ENCODE measurements at regions not wholly inside any gene's neighbourhood (a gene's known extent, or its start where the extent isn't known, plus 50 kb on each side); places are given as distances from the start of the nearest gene placed in this dataset.

DNA sequence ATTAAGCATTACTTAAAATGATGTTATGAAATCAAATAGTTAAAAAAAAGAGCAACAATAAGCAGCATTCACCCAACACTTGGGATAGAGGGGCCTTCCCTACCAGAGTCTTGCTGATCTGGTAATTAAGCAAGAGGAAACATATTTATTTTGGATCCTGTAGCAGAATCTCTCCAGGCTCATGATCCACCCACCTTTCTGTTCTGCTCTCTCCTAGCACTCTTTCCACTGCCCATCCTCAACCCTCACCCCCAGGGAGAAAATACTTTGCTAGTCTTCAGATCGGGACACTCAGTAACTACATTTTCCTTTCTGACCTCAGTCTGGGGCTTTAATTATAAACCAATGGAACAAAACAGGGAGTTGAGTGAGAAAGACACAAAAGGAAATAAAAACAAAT, 1541.9 kb downstream of the AACS start:
- Histone ChIP-seq H3K27ac (ENCODE audit: low read length) (no peak overlapping the region), H3K9me2 (replicated peaks; ENCODE audit: low read length) (no peaks in the 10 kb centered on the region), H3K9me3 (ENCODE audit: low read length) (peaks cover 17% of the 10 kb centered on the region; the same call in 1 of the 2 replicates), H4K20me1 (ENCODE audit: low read length) (no peaks in the 10 kb centered on the region), H3K27me3 (ENCODE audit: low read length) (no peaks in the 10 kb centered on the region), H3K4me3 (ENCODE audit: low read length) (no peak overlapping the region), H3F3A (ENCODE audit: low read length, unreplicated experiment) (no peaks in the 10 kb centered on the region), H3K36me3 (ENCODE audit: low read depth, low read length) (no peaks in the 10 kb centered on the region), H3K79me2 (ENCODE audit: low read length) (no peaks in the 10 kb centered on the region), H3K4me1 (ENCODE audit: insufficient read depth, low read length) (no peaks in the 10 kb centered on the region), H2AFZ (ENCODE audit: low read length) (no peak overlapping the region), H3K9ac (ENCODE audit: low read length) (no peak overlapping the region), H3K4me2 (ENCODE audit: low read length) (no peak overlapping the region)
- TF ChIP-seq, protein P1, sequence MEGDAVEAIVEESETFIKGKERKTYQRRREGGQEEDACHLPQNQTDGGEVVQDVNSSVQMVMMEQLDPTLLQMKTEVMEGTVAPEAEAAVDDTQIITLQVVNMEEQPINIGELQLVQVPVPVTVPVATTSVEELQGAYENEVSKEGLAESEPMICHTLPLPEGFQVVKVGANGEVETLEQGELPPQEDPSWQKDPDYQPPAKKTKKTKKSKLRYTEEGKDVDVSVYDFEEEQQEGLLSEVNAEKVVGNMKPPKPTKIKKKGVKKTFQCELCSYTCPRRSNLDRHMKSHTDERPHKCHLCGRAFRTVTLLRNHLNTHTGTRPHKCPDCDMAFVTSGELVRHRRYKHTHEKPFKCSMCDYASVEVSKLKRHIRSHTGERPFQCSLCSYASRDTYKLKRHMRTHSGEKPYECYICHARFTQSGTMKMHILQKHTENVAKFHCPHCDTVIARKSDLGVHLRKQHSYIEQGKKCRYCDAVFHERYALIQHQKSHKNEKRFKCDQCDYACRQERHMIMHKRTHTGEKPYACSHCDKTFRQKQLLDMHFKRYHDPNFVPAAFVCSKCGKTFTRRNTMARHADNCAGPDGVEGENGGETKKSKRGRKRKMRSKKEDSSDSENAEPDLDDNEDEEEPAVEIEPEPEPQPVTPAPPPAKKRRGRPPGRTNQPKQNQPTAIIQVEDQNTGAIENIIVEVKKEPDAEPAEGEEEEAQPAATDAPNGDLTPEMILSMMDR (conservative IDR thresholded peaks at IDR 0.05; ENCODE audit: low read depth, low read length), result no peak
- no peak for TF ChIP-seq EZH2phosphoT487 (IDR thresholded peaks at IDR 0.05; ENCODE audit: borderline replicate concordance, low read length)
- TF ChIP-seq EZH2 (IDR thresholded peaks at IDR 0.05; ENCODE audit: low read length, unreplicated experiment), result no peak
- ATAC-seq (no peak), DNase-seq (no peak)
- POLR2A ChIA-PET (ENCODE audit: unreplicated experiment), result no interaction called here
- intact Hi-C loops (cut with micrococcal nuclease), result no loop called here
- BruUV-seq (replicated peaks), result no TSS peak
- CTCF ChIA-PET, result no interaction called here

DNA sequence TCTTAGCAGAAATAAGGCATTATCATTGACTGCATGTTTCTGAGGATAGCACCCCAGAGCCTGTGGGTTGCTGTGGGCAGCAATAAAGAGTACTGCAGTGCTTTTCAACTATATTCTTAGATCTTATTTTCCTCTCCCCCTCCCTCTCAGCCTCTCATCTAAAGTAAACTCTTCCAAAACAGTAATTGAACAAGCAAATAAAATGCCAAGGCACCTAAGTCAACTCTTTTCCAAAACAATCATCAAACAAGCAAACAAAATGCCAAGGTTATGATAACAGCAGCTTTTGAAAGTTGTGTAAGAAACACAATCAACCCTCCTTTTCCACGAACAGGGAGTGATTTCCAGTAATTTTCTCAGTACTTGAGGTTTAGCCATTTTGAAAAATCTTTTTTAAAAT, 1542.6 kb downstream of the AACS start:
- Histone ChIP-seq H3K36me3 (ENCODE audit: low read depth, low read length) (no peaks in the 10 kb centered on the region), H3K4me1 (ENCODE audit: insufficient read depth, low read length) (no peaks in the 10 kb centered on the region), H3K27ac (ENCODE audit: low read length) (no peak overlapping the region), H3K4me3 (ENCODE audit: low read length) (no peak overlapping the region), H3F3A (ENCODE audit: low read length, unreplicated experiment) (no peaks in the 10 kb centered on the region), H4K20me1 (ENCODE audit: low read length) (no peaks in the 10 kb centered on the region), H2AFZ (ENCODE audit: low read length) (no peak overlapping the region), H3K9me2 (replicated peaks; ENCODE audit: low read length) (no peaks in the 10 kb centered on the region), H3K9ac (ENCODE audit: low read length) (no peak overlapping the region), H3K79me2 (ENCODE audit: low read length) (no peaks in the 10 kb centered on the region), H3K27me3 (ENCODE audit: low read length) (no peaks in the 10 kb centered on the region), H3K9me3 (ENCODE audit: low read length) (peaks cover 21% of the 10 kb centered on the region; the same call in 1 of the 2 replicates), H3K4me2 (ENCODE audit: low read length) (no peak overlapping the region)
- ATAC-seq, result no peak
- ChIA-PET POLR2A (ENCODE audit: unreplicated experiment) (no interaction called here), CTCF (no interaction called here)
- intact Hi-C loops (cut with micrococcal nuclease), result no loop called here
- DNase-seq, result no peak
- BruUV-seq (replicated peaks), result no TSS peak
- TF ChIP-seq EZH2 (IDR thresholded peaks at IDR 0.05; ENCODE audit: low read length, unreplicated experiment), result no peak
- no peak for TF ChIP-seq EZH2phosphoT487 (IDR thresholded peaks at IDR 0.05; ENCODE audit: borderline replicate concordance, low read length)
- TF ChIP-seq, protein P1 (conservative IDR thresholded peaks at IDR 0.05; ENCODE audit: low read depth, low read length), result no peak

DNA sequence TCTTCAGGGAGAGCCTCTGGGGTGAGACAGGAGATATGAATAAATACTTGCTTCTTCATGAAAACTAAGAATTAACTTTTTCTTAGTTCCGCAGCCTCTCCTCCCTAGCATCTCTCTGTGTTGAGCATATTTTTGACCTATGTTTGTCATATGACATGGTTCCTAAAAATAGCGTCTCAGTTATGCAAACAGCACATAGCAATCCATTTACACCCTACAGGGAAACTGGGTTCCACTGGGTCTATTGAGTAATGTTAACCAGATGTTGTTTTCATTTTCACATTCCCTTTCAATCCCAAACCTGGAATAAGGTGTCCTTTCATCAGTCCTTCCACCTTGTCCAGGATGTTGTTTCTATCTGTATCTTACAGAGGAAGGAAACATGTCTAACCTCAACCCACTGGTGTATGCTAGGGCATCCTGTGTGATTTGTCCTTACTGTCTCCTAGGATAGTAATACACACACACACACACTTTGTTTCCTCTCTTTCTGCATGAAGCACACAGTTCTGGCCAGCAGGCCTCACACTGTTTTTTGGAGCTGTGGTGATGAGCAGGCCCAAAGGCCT, 1543.5 kb downstream of the AACS start:
- TF ChIP-seq EZH2phosphoT487 (IDR thresholded peaks at IDR 0.05; ENCODE audit: borderline replicate concordance, low read length), result no peak
- TF ChIP-seq, protein P1 (conservative IDR thresholded peaks at IDR 0.05; ENCODE audit: low read depth, low read length), result no peak
- no peak for TF ChIP-seq EZH2 (IDR thresholded peaks at IDR 0.05; ENCODE audit: low read length, unreplicated experiment)
- DNase-seq (no peak), ATAC-seq (no peak)
- intact Hi-C loops (cut with micrococcal nuclease), result no loop called here
- no peaks in the 10 kb centered on the region for H3K4me1 ChIP-seq (ENCODE audit: insufficient read depth, low read length)
- H4K20me1 ChIP-seq (ENCODE audit: low read length), result no peaks in the 10 kb centered on the region
- peaks cover 29% of the 10 kb centered on the region; the same call in 1 of the 2 replicates for H3K9me3 ChIP-seq (ENCODE audit: low read length)
- H3K36me3 ChIP-seq (ENCODE audit: low read depth, low read length), result no peaks in the 10 kb centered on the region
- H3K27me3 ChIP-seq (ENCODE audit: low read length), result no peaks in the 10 kb centered on the region
- H3K4me2 ChIP-seq (ENCODE audit: low read length), result no peak overlapping the region
- H3K9ac ChIP-seq (ENCODE audit: low read length), result no peak overlapping the region
- H3K9me2 ChIP-seq (replicated peaks; ENCODE audit: low read length), result no peaks in the 10 kb centered on the region
- H3F3A ChIP-seq (ENCODE audit: low read length, unreplicated experiment), result no peaks in the 10 kb centered on the region
- CTCF ChIA-PET, result no interaction called here
- POLR2A ChIA-PET (ENCODE audit: unreplicated experiment), result no interaction called here
- no peak overlapping the region for H3K4me3 ChIP-seq (ENCODE audit: low read length)
- no peak overlapping the region for H3K27ac ChIP-seq (ENCODE audit: low read length)
- H3K79me2 ChIP-seq (ENCODE audit: low read length), result no peaks in the 10 kb centered on the region
- no peak overlapping the region for H2AFZ ChIP-seq (ENCODE audit: low read length)
- no TSS peak for BruUV-seq (replicated peaks)

Measured in PC-3 (cell line).